NT2/D1 (cell line): ENCODE measurements at regions not wholly inside any gene's neighbourhood (a gene's known extent, or its start where the extent isn't known, plus 50 kb on each side); places are given as distances from the start of the nearest gene placed in this dataset.

Experiments used
- DNase-seq: peaks from one replicate; pipeline ENCODE4 v3.0.0-alpha.2; 2011; ENCODE audit warnings: low read depth, low spot score
- H3K27me3 ChIP-seq: 2 replicates; pipeline ENCODE4 v1.6.0; 2011; ENCODE audit warnings: mild to moderate bottlenecking; ENCODE audit not compliant: insufficient read length, insufficient read depth
- H3K36me3 ChIP-seq: 2 replicates; pipeline ENCODE4 v1.6.1; 2011; ENCODE audit warnings: mild to moderate bottlenecking, low read length, mixed read lengths; ENCODE audit not compliant: insufficient read depth, insufficient read length
- H3K4me1 ChIP-seq: 2 replicates; pipeline ENCODE4 v1.5.1; 2011; ENCODE audit not compliant: insufficient read depth, insufficient read length
- H3K4me3 ChIP-seq: 2 replicates; pipeline ENCODE4 v1.5.1; 2011; ENCODE audit warnings: low read depth; ENCODE audit not compliant: insufficient read length
- H3K9ac ChIP-seq: 2 replicates; pipeline ENCODE4 v1.6.0; 2011; ENCODE audit warnings: low read depth; ENCODE audit not compliant: insufficient read length
- H3K9me3 ChIP-seq: 2 replicates; pipeline ENCODE4 v1.5.1; 2011; ENCODE audit warnings: mild to moderate bottlenecking, low read length; ENCODE audit not compliant: insufficient read depth
- SUZ12 ChIP-seq: IDR thresholded peaks from 2 replicates; pipeline ENCODE4 v1.6.1; 2011; ENCODE audit not compliant: insufficient read length, insufficient read depth; ENCODE audit errors: extremely low read depth
- YY1 ChIP-seq: IDR thresholded peaks from 2 replicates; pipeline ENCODE4 v1.6.1; 2011; ENCODE audit not compliant: insufficient read length, insufficient read depth
- ZNF274 ChIP-seq: IDR thresholded peaks from 2 replicates; pipeline ENCODE4 v1.6.1; 2011; ENCODE audit warnings: mild to moderate bottlenecking, low read depth, low read length

GRCh38 chr12:67910360-67911274 lies 78.6 kb upstream of the IFNG-AS1 start:
- H3K36me3 ChIP-seq = no peaks in the 10 kb centered on the region
- H3K27me3 ChIP-seq = no peaks in the 10 kb centered on the region
- no peak overlapping the region for H3K4me3 ChIP-seq
- H3K9ac ChIP-seq = no peak overlapping the region
- H3K9me3 ChIP-seq = peaks cover 6% of the 10 kb centered on the region; the same call in 1 of the 2 replicates
- DNase-seq = no peak
- no peaks in the 10 kb centered on the region for H3K4me1 ChIP-seq
- no peak for TF ChIP-seq YY1
- TF ChIP-seq SUZ12 = no peak
- TF ChIP-seq ZNF274 = no peak

GRCh38 chr12:67911275-67911600 lies 78.0 kb upstream of the IFNG-AS1 start:
- no peak for DNase-seq
- no peaks in the 10 kb centered on the region for H3K36me3 ChIP-seq
- H3K4me1 ChIP-seq = no peaks in the 10 kb centered on the region
- H3K27me3 ChIP-seq = no peaks in the 10 kb centered on the region
- TF ChIP-seq ZNF274 (no peak), SUZ12 (no peak), YY1 (no peak)
- H3K9ac ChIP-seq = no peak overlapping the region
- H3K9me3 ChIP-seq = peaks cover 6% of the 10 kb centered on the region; the same call in 1 of the 2 replicates
- no peak overlapping the region for H3K4me3 ChIP-seq

GRCh38 chr12:67911789-67912188 lies 77.5 kb upstream of the IFNG-AS1 start:
- H3K9ac ChIP-seq = no peak overlapping the region
- H3K4me3 ChIP-seq = no peak overlapping the region
- H3K27me3 ChIP-seq = no peaks in the 10 kb centered on the region
- no peaks in the 10 kb centered on the region for H3K36me3 ChIP-seq
- H3K9me3 ChIP-seq = peaks cover 6% of the 10 kb centered on the region; the same call in 1 of the 2 replicates
- DNase-seq = no peak
- no peak for TF ChIP-seq SUZ12
- TF ChIP-seq YY1 = no peak
- no peak for TF ChIP-seq ZNF274
- no peaks in the 10 kb centered on the region for H3K4me1 ChIP-seq

- Histone ChIP-seq H3K27me3 (no peaks in the 10 kb centered on the region), H3K4me3 (no peak overlapping the region), H3K4me1 (no peaks in the 10 kb centered on the region), H3K9ac (no peak overlapping the region), H3K9me3 (peaks cover 6% of the 10 kb centered on the region; the same call in 1 of the 2 replicates), H3K36me3 (no peaks in the 10 kb centered on the region)
- no peak for DNase-seq
- no peak for TF ChIP-seq ZNF274
- TF ChIP-seq YY1 = no peak
- TF ChIP-seq SUZ12 = no peak
Observed at GRCh38 chr12:67915335-67915851, 73.9 kb upstream of the IFNG-AS1 start.

- Histone ChIP-seq H3K36me3 (no peaks in the 10 kb centered on the region), H3K9me3 (no peaks in the 10 kb centered on the region), H3K9ac (no peak overlapping the region), H3K4me3 (no peak overlapping the region), H3K27me3 (no peaks in the 10 kb centered on the region), H3K4me1 (no peaks in the 10 kb centered on the region)
- DNase-seq = no peak
- TF ChIP-seq ZNF274 (no peak), YY1 (no peak)
Observed at GRCh38 chr12:67916266-67916970, 72.8 kb upstream of the IFNG-AS1 start.

GRCh38 chr12:67917811-67918210 lies 71.4 kb upstream of the IFNG-AS1 start:
- DNase-seq = no peak
- Histone ChIP-seq H3K27me3 (no peaks in the 10 kb centered on the region), H3K9ac (no peak overlapping the region), H3K9me3 (no peaks in the 10 kb centered on the region), H3K36me3 (no peaks in the 10 kb centered on the region), H3K4me1 (no peaks in the 10 kb centered on the region), H3K4me3 (no peak overlapping the region)
- TF ChIP-seq ZNF274 = no peak
- TF ChIP-seq SUZ12 = no peak
- no peak for TF ChIP-seq YY1

GRCh38 chr12:67918441-67918840 lies 70.8 kb upstream of the IFNG-AS1 start:
- no peak for DNase-seq
- H3K9me3 ChIP-seq = no peaks in the 10 kb centered on the region
- no peaks in the 10 kb centered on the region for H3K27me3 ChIP-seq
- H3K36me3 ChIP-seq = no peaks in the 10 kb centered on the region
- TF ChIP-seq ZNF274 = no peak
- no peak for TF ChIP-seq SUZ12
- no peak for TF ChIP-seq YY1
- H3K4me3 ChIP-seq = no peak overlapping the region
- H3K4me1 ChIP-seq = no peaks in the 10 kb centered on the region
- no peak overlapping the region for H3K9ac ChIP-seq
